GM10248 (cell line): ENCODE measurements at regions not wholly inside any gene's neighbourhood (a gene's known extent, or its start where the extent isn't known, plus 50 kb on each side); places are given as distances from the start of the nearest gene placed in this dataset.

Experiments
- CTCF ChIA-PET: fragments of 300-600 bp; sonication (Branson Sonifier 250); formaldehyde crosslinking; extraction: SDS; loops from one replicate; lab custom pipeline; 2021; ENCODE audit warnings: antibody characterized with exemption; lab: Yijun Ruan, JAX
- POLR2A ChIA-PET: fragments of 350-650 bp; sonication (Branson Sonifier 250); formaldehyde crosslinking; extraction: SDS; loops from one replicate; lab custom pipeline; 2020; ENCODE audit warnings: antibody characterized with exemption; lab: Yijun Ruan, JAX
- DNase-seq: peaks from one replicate; pipeline ENCODE4 v3.0.0; 2012; ENCODE audit errors: extremely low spot score
- TF ChIP-seq, protein P1 (sequence below): IDR thresholded peaks from 2 replicates; pipeline ENCODE4 v1.5.1; 2012; ENCODE audit warnings: mild to moderate bottlenecking, low read depth; ENCODE audit errors: extremely low read depth, missing control alignments, control extremely low read depth

GRCh38 chr2:195296490-195296889, 360.5 kb upstream of the SLC39A10 start:
- ChIA-PET POLR2A (no interaction called here), CTCF (no interaction called here)
- TF ChIP-seq, protein P1, sequence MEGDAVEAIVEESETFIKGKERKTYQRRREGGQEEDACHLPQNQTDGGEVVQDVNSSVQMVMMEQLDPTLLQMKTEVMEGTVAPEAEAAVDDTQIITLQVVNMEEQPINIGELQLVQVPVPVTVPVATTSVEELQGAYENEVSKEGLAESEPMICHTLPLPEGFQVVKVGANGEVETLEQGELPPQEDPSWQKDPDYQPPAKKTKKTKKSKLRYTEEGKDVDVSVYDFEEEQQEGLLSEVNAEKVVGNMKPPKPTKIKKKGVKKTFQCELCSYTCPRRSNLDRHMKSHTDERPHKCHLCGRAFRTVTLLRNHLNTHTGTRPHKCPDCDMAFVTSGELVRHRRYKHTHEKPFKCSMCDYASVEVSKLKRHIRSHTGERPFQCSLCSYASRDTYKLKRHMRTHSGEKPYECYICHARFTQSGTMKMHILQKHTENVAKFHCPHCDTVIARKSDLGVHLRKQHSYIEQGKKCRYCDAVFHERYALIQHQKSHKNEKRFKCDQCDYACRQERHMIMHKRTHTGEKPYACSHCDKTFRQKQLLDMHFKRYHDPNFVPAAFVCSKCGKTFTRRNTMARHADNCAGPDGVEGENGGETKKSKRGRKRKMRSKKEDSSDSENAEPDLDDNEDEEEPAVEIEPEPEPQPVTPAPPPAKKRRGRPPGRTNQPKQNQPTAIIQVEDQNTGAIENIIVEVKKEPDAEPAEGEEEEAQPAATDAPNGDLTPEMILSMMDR: no peak
- no peak for DNase-seq

GRCh38 chr2:195289081-195289480, 367.9 kb upstream of the SLC39A10 start:
- DNase-seq: no peak
- ChIA-PET CTCF (no interaction called here), POLR2A (no interaction called here)
- TF ChIP-seq, protein P1: no peak

- ChIA-PET POLR2A (no interaction called here), CTCF (no interaction called here)
- TF ChIP-seq, protein P1: no peak
- no peak for DNase-seq
Measured at GRCh38 chr2:195279840-195280427, 377.1 kb upstream of the SLC39A10 start.

DNA sequence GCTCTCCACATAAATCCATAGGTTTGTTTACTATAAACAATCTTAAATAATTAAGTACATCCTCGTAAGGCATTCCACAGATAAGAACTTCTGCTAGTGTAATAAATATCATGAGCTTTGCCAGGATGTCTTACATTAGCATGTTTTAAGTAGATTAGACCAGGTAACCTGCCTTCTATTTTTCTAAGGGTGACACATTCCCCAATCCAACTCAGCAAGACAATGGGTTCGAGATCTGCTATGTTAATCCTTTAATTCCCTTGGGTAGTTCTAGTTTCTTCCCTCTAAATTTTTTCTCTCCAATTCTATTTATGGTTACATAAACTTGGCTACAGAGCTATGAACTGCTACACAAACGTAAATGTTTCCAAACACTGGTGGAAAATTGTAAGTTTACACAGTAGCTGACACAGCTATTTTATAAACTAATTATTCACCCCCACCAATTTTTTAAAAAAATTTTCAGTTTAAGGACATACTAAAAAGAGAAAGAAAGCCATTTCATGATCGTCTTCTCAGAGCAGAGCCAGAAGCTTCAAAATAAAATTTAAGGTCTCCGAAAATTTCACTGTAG, 386.5 kb upstream of the SLC39A10 start:
- CTCF ChIA-PET: interaction anchor here (1.1 to 1.9 kb wide), 3 partner anchors 8 to 23 kb away, joined by 3 read pairs; no protein-coding TSS in a partner anchor
- POLR2A ChIA-PET: no interaction called here
- DNase-seq: no peak
- TF ChIP-seq, protein P1: no peak

- no peak for DNase-seq
- POLR2A ChIA-PET: no interaction called here
- CTCF ChIA-PET: no interaction called here
- TF ChIP-seq, protein P1: no peak
Measured at GRCh38 chr2:195269220-195269619, 387.8 kb upstream of the SLC39A10 start.

DNA sequence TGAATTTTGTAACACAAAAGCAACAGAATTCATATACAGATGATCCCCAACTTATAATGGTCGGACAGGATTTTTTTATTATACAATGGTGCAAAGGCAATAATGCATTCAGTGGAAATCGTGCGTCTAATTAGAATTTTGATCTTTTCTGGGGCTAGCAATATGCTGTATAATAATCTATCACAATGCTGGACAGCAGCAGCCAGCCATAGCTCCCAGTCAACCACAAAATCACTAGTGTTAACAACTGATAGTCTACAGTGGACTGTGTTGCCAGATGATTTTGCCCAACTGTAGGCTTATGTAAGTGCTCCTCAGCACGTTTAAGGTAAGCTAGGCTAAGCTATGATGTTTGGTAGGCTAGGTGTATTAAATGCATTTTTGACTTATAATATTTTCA, 399.0 kb upstream of the SLC39A10 start:
- CTCF ChIA-PET: no interaction called here

More for the DNA sequence above, 399.0 kb upstream of the SLC39A10 start:
- TF ChIP-seq, protein P1: no peak
- DNase-seq: no peak
- POLR2A ChIA-PET: no interaction called here
